Left renal pelvis (tissue), 4 donors: ENCODE measurements at regions not wholly inside any gene's neighbourhood (a gene's known extent, or its start where the extent isn't known, plus 50 kb on each side); places are given as distances from the start of the nearest gene placed in this dataset.
"Not testable (repeated sequence)": the region's sequence is repeated elsewhere in the genome, so short reads cannot be mapped to it uniquely, and the experiment has no call there.

Experiments used
- DNase-seq, 4 donors: peaks; one replicate each; pipeline ENCODE4 v3.0.0-alpha.2; 2013; ENCODE audit warnings: low read depth in 4 of 4, low spot score in 3 of 4

DNA sequence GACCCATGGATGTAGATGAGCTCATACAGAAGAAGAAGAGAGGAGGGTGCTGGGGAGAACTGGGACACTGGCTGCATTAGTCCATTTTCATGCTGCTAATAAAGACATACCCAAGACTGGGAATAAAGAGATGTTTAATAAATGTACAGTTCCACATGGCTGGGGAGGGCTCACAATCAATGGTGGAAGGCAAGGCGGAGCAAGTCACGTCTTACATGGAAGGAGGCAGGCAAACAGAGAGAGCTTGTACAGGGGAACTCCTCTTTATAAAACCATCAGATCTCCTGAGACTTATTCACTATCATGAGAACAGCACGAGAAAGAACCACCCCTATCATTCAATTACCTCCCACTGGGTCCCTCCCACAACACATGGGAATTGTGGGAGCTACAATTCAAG, 625.5 kb downstream of the MATN1 start:
- not testable (repeated sequence) for DNase-seq

DNA sequence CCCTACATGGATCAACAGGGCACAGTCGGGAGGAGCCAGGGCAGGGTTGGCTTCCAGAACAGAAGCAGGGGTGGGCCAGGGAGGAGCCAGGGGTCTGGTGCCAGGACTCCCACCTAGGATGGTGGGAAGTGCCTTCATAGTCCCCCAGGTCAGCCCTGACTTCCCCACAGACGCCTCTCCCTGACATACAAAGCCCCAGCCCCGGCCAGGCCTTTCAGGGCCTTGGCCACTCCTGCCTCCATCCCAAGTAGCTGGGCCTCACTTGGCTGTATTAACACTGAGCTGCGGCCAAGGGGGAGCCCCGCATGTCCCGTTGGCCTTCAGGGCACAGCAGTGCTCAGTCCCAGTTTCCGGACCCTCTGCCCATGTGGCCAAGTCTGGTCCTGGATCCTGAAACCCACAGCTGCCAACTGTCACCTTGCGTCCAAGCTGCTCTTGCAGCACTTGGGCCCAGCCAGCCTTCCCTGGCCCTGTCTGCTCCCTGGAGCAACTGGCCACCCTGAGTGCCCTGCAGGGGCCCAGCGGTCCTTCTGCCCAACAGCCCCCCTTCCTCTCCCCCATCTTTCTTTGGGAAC, 627.8 kb downstream of the MATN1 start:
- DNase-seq, result no peak

DNA sequence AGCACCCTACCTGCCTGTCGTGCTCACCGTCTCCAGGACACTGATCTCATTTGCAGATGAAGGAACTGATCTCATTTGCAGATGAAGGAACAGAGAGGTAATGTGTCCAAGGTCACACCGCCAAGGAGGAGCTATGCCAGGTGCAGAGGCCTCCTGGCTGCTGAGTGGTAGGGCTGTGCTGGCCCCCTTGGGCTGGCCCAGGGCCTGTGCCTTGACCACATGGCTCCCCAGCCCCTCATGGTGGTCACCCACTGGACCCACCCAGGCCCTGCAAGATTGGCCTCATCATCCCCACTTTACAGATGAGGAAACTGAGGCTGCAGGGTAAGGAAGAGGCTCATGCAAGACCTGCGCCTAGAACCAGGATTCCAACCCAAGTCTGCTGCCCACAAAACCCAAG, 628.3 kb downstream of the MATN1 start:
- no peak for DNase-seq

DNA sequence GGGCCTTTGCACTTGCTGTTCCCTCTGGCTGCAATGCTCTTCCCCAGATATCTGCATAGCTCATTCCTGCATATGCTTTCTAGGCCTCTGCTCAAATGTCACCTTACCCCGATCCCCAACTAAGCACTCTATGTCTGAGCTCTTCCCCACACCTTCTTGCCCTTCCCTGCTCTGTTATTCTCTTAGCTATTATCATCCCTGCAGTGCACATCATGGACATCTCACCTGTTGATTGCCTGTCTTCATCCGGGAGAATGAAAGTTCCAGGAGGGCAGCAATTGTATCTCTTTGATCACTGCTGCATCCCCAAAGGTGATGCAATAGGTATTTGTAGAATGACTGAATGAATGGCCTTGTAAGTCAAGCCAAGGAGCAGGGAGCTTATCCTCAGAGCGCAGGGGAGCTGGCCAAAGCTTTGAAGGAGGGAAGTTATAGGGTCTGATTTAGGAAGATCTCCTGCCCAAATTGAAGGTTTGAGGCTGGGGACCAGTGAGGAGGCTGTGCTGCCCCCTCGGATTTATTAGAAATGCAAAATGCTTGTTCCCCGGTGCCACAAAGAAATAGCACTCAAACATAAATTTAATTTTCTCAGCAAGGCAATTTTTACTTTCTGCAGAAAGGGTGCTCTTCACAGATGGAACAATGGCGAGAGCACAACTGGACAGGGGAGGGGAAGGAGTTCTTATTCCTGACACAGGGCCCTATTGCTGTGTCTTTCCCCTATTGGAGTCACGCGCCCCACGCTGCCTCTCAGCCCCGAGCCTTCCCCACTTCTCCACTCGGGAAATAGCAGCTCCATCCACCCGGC, 631.1 kb downstream of the MATN1 start:
- DNase-seq, result no peak

DNA sequence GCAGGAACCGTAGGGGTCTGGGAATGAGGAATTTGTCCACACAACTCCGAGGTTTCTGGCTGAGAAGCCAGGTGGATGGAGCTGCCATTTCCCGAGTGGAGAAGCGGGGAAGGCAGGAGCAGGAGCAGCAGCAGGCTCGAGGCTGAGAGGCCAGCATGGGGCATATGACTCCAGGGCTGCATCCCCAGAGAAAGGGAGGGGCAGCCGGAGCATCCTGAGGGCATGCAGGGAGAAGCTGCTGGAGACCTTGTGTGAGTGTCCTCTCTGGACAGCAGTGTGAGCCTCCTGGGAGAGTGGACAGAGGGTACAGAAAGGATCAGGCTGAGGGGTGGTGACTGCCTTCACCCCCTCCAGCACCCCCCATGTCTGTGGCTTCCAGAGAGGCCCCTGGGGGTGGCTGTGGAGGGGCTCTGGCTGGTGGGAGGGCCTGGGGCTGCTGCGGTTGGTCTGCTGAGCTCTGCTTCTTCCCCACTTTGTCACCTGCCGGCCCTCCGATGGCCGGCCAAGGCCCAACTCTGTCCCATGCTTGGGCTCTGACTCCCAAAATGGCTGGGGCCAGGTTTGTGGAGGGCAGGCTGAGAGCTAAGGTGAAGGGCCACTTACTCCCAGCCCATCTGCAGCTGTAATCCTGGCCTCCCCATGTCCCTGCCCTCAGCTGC, 633.1 kb downstream of the MATN1 start:
- no peak for DNase-seq

DNA sequence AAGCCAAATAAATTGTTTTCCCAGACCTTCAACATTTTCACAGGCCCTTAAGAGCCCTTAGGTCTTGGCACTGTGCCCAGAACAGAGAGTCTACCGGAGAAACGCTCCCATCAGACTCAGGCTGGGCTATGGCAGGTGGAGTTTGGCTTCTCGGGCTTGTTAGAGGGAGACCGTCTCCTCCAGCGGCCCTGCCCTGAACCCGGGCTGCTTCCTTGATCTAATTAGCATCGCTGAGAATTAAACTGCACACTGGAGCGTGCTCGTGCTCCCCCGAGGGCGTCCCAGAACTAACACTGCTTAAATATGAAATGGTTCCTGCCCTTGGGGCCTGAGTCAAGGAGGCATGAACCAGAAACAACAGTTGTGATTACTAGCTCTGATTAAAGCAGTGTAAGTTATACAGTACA, 634.4 kb downstream of the MATN1 start:
- no peak for DNase-seq

DNA sequence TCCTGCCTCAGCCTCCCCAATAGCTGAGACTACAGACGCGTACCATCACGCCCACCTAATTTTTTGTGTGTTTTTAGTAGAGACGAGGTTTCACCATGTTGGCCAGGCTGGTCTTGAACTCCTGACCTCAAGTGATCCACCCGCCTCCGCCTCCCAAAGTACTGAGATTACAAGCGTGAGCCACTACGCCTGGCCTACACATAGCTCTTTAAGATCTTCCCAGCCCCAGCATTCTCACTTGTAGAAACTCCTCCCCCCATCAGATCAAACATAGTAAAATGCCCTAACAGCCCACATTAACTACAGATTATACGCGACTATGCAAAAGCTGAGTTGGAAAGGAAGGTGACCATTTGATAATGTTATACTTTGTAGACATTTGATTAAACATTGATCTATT, 634.8 kb downstream of the MATN1 start:
- no peak for DNase-seq

DNA sequence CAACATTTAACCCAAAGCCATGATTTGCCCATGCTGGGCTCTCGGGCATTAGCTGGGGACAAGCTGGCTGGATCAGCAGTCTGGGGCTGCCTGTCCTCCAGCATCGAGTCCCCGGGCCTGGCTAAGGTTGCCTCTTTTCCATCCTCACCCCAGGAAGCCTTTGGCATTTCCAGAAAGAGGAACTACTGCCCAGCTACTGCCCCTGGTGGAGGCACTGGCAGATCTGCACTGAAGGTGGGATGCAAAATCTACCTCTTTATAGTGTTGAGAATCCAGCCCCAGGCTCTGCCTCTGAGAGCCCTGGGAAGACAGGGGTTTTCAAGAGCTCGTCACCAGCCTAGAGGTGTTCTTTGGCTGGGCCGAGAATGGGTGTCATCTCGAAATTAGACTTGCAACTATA, 635.9 kb downstream of the MATN1 start:
- DNase-seq, result no peak

DNA sequence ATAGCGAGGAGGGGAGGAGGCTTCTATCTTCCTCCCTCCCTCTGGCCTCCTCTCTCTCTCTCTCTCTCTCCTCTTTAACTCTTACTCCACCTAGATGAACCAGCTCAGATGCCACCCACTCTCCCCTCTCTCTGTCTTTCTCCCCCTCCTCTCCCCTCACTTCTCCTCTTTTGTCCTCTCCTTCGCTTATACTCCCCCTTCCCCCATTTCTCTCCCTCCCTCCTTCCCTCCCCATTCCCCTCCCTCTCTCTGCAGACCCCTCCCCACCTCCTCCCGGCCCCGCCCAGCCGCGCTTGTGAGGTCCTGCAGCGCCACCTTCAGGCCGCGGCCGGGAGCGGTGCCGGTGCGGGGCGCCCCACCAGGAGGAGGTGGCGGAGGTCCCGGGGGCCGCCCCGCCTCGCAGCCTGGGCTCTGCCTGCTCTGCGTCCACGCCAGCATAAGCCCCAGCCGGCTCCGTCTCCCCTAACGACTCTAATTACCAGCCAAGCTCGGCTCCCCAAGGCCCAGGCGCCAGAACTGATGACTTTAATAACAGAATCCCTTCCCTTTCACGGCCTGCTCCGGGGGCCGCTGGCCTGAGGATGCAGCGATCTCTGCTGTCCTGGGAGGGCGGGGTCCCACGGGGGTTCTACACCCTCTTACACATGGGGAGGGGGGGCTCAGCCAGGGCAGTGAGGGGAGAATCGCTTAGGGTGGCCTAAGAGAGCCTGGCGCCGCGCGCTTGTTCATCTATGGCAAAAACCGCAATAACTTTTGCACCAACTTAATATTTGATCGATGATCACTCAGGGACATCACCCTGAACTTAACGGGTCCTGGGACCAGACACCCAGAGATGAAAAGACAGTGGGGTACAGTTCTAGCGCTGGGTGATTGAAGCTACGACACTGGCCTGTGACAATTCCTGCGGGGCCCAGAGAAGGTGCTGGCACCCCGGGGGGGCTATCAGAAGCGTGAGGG, 637.3 kb downstream of the MATN1 start:
- DNase-seq, result no peak

DNA sequence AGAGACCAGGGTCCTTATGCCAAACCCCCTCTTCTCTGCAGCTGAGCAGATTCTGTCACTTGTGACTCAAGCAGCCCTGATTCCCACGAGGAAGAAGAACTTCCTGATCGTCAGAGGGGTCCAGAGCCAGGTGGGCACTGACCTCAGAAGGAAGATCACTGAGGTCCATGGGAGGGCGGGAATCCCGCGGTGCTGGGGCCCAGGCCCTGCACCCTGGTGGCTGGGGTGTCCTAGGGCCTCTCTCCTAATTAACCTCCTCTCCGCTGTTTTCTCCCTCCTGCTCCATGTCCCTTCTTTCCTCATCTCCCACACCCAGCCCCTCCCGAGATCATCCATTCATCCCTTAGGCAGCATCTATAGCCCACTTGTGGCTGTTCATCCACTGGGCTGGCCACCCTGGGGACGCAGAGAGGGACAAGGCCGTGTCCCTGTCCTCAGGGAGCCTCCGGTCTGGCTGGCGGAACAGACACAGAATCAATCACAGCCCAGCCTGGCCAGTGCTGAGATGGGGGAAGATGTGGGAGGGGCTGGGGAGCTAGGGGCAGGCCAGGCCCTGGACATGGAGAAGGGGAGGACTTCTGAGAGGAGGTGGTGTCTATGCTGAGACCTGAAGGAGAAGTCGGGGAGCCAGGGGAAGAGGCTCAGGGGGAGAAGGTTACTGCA, 638.3 kb downstream of the MATN1 start:
- no peak for DNase-seq

DNA sequence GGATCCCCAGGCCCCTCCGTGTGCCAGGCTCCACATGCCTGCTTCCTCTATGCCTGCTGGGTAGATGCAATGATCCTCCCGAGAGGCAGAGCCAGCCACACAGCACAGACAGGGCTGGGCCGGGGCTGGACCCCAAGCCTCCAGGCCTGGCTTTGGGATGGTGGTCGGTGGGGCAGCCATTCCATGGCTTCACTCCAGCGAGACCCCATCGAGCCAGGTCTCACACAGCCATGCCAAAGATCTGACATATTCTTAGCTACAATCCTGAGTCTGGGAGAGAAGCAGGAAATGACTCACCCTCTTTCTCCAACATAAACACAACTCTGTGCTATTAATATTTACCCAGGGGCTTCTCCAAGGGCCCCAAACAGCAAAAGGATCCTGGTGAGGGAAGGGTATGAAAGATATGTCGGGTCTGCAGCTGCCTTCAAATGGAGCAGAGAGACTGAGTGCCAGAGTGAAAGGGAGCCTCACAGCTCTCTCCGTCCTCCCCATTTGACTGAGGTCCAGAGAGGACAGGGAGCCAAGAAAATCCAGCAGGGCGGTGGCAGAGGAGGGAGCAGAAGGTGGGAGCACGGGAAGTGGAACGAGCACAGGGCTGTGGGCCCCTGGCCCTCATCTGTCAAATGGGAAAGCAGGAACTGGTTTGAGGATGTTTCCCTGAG, 639.5 kb downstream of the MATN1 start:
- no peak for DNase-seq

DNA sequence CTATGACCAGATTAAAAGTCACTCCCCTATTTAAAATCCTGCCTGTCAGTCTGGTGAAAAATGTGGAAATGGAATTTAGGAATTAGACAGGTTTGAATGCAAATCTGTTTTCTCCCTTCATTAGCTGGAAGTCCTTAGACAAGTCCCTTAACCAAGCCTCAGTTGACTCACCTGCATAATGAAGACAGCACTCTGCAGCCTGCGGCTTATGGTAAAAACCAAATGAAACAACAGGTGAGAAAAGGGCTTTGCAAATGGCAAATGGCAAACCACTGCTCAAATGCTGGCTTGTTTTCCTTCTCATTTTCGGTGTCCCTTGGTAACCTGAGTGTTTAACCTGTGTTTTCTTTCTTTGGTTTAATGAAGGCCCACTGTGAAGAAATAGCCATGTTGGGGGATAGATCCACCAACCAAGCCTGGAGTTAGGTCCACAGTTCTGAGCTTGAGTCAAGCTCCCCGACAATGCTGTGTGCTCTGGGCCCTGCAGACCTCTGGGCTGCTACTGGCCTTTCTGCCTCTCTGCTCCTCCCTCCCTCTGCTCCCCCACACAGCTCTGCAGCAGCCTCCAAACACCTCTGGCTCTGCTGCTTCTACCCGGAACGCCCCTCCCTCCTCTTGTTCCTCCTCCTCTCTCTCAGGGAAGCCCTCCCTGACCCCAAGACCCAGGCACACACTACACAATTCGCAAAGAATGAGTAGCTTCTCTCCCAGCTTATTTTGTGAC, 641.8 kb downstream of the MATN1 start:
- no peak for DNase-seq

DNA sequence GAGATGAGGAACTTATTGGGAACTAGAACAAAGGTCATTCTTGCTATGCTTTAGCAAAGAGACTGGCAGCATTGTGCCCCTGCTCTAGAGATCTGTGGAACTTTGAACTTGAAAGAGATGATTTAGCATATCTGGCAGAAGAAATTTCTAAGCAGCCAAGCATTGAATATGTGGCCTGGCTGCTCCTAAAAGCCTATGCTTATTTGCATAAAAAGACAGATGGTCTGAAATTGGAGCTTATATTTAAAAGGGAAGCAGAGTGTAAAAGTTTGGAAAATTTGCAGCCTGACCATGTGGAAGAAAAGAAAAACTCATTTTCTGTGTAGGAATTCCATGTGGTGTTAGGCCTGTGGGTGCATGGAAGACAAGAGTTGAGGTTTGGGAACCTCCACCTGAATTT, 647.5 kb downstream of the MATN1 start:
- DNase-seq, result not testable (repeated sequence)

DNA sequence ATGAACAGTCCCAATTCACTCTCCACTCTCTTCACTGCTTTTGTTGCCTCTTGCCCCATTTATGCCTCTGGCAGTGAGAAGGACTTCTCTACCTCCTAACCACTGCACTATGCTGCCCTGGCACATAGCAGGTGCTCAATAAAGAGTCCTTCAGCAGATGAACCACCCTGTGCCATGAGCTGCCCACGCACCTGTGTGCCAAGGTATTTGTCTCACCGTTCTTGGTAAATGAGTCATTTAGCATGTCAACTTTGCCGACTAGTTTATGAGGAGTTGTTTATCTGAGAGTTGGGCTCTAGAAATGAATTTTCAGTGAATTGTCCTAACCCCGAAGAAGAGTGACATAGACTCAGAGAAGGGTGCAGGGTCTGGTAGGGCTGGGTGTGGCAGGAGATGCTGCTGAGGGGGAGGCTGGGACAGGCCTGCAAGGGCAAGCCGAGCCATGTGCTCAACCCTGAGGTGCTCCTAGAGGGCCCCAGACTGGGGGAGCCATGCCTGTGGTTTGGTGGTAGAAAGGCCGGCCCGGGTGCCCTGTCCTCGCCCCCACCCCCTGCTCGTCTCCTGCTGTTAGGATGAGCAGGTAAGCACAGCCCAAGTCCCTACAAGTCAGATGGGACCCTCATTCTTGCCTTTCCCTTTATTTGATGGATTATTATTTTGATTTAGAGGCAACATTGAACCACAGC, 654.5 kb downstream of the MATN1 start:
- no peak for DNase-seq

DNA sequence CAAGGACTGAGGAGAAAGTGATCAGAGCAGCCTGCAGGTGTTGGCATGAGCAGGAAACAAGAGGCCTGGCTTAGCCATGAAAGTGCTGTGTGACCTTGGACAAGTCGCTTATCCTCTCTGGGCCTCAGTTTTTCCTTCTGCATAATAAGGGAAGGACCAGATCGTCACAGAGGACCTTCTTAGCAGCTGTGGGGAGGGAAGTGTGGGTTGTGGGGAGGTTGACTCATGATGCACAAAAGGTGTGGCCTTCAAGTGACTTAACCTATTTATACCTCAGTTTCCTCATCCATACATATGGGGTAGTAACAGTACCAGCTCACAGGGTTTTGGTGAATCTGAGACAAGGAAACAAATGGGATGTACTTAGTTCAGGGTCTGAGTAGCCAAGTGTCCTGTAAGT, 658.8 kb downstream of the MATN1 start:
- DNase-seq, result no peak

DNA sequence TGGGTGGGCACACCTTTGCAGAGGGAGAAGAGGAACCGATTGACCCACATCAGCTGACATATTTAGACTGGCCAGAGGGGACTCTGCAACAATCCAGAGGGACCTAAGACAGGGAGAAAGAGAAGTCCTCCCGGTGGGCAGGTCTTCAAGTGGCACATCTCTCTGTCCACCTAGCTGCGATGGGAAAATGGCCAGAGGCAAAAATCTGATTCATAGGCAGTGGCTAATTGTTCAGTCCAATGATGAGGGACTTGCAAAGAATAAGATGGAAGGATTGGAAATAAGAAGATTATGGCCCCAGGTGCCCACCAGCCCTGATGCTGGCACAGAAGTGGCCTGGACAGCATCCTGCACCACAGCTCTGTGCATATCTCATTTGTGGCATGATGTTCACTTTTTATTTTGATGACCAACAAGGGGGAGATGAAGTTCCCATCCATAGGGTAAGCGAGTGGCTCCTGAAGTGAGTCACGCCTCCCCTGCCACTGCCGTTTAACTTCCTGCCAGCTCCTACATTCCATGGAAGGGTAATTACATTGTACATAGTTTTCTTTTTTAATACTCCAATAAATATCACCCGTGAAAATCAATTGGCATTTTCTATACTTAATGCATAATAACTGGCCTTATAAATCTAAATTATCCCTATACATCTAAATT, 659.6 kb downstream of the MATN1 start:
- no peak for DNase-seq

DNA sequence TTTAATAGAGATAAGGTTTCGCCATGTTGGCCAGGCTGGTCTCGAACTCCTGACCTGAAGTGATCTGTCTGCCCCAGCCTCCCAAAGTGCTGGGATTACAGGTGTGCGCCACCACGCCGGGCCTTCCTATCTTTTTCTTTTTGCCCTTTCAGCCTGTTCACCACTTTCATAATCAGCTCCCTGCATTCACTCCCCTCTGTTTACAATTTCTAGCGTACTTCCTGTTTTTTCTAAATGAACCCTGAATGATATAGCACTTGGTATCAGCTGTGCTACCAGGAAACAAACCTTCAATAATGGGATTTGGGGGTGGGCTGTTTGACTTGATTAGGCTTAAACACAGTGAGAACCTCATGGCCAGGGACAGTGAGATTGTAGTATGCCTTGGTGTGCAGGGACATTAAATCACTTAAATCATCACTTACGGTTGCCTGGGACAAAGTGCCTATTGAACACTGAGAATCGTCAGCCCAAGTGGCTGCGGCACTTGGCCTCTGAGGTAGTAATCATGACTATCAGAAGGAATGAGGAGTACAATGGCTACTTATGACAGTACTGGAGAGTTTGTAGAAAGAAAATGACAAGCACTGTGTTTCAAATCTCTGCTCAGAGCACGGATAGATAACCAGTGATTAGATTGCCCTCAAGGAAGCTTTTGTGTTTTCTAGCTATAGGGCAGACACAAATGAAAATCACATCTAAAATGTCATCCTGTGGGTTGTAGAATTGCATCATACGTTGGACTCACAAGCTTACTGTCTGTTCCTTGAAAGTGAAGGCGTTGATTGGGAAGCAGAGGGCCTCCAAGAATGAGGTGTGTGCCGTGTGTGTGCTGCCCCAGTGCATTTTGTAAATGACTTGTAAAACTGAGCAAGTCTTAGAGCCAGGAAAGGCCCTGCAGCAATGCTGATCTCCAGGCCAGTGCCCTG, 661.8 kb downstream of the MATN1 start:
- no peak for DNase-seq
